ENCODE measurements at regions not wholly inside any gene's neighbourhood (a gene's known extent, or its start where the extent isn't known, plus 50 kb on each side); places are given as distances from the start of the nearest gene placed in this dataset.
A peak's percentile ranks its signal among the peaks of the same experiment; 100 is the strongest.

DNA sequence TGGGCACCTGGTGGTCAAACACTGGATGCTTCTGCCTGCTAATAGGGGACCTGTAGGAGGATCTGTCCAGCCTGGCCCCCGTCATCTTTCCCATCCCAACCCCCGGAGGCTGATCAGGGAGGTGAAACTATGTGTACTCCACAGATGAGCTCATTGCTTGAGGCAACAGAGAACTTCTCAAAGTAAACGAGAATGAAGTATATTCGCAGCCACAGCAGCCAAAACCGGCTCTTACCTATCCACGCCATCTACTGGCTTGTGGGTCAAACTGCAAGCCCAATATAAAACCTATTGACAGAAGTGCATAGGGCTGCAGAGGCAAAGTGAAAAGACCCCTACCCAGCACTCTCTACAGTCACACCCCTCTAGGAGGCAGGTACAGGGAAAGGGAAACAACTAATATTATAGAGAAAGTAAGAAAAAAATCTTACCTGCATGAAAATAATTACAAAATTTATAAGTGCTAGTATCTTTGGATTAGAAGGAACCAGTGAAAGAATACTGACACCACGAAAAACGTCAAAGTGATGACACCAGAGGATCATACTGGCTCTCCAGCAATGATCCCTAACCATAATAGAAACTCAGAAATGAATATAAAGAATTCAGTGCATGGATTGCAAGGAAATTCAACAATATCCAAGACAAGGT is 973.5 kb downstream of the ANKRD7 start:
- no peak overlapping the region for H3K27ac ChIP-seq
- no peak for TF ChIP-seq POLR2A (IDR thresholded peaks at IDR 0.05)
- TF ChIP-seq, protein P1, sequence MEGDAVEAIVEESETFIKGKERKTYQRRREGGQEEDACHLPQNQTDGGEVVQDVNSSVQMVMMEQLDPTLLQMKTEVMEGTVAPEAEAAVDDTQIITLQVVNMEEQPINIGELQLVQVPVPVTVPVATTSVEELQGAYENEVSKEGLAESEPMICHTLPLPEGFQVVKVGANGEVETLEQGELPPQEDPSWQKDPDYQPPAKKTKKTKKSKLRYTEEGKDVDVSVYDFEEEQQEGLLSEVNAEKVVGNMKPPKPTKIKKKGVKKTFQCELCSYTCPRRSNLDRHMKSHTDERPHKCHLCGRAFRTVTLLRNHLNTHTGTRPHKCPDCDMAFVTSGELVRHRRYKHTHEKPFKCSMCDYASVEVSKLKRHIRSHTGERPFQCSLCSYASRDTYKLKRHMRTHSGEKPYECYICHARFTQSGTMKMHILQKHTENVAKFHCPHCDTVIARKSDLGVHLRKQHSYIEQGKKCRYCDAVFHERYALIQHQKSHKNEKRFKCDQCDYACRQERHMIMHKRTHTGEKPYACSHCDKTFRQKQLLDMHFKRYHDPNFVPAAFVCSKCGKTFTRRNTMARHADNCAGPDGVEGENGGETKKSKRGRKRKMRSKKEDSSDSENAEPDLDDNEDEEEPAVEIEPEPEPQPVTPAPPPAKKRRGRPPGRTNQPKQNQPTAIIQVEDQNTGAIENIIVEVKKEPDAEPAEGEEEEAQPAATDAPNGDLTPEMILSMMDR (IDR thresholded peaks at IDR 0.05): peak in 1 of 3 donors; percentile 40
- no peaks in the 10 kb centered on the region for H3K4me1 ChIP-seq
- H3K9me3 ChIP-seq: no peaks in the 10 kb centered on the region
- intact Hi-C loops (cut with DNase I; ENCODE audit: low total_unique reads): no loop called here
- no peak overlapping the region for H3K4me3 ChIP-seq
- no peak for DNase-seq (ENCODE audit: low spot score in 2 of 2)
- H3K27me3 ChIP-seq: no peaks in the 10 kb centered on the region
- H3K36me3 ChIP-seq: no peaks in the 10 kb centered on the region

DNA sequence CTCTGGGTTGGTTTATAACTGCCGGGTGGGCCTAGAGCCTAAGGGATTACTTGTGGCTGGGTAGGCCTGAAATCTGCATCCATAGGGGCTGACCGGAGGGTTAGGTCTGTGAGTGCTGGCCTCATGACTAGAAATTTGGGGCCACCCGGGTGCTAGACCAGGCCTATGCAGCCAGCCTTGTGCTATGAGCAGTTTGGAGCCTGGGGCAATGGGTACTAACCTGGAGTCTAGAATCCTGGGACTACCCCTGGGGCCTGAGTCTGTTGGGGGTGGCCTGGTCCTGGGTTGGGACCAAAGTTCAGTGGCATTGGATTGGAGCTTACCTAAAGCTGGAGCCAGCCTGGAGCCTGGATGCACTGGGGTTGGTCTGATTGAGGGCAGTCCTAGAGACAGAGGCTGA is 995.2 kb downstream of the ANKRD7 start:
- Histone ChIP-seq H3K36me3 (no peaks in the 10 kb centered on the region), H3K27ac (no peak overlapping the region), H3K27me3 (no peaks in the 10 kb centered on the region), H3K4me3 (no peak overlapping the region), H3K4me1 (no peaks in the 10 kb centered on the region), H3K9me3 (peaks cover 5 to 16% of the 10 kb centered on the region in 2 donors)
- DNase-seq (ENCODE audit: low spot score in 2 of 2): no peak
- TF ChIP-seq POLR2A (IDR thresholded peaks at IDR 0.05): no peak
- TF ChIP-seq, protein P1 (IDR thresholded peaks at IDR 0.05): no peak
- TF ChIP-seq POLR2AphosphoS5 (IDR thresholded peaks at IDR 0.05): no peak
- intact Hi-C loops (cut with DNase I; ENCODE audit: low total_unique reads): no loop called here

DNA sequence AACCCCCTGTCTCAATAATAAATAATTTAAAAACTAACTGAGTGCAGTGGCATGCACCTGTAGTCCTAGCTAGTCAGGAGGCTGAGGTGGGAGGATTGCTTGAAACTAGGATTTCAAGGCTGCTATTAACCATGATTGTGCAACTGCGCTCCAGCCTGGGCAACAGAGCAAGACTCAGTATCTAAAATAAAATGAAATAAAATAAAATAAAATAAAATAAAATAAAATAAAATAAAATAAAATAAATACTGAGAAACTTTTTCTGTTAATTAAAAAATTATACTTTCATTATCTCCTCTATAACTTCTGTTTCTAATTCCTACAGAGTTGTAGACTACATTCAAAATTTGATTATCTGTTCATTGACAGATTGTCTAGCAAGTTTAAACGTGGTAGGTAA is 999.4 kb downstream of the ANKRD7 start:
- Histone ChIP-seq H3K27me3 (no peaks in the 10 kb centered on the region), H3K4me3 (no peak overlapping the region), H3K4me1 (no peaks in the 10 kb centered on the region), H3K9me3 (peaks cover 3 to 6% of the 10 kb centered on the region in 2 donors), H3K36me3 (no peaks in the 10 kb centered on the region), H3K27ac (no peak overlapping the region)
- intact Hi-C loops (cut with DNase I; ENCODE audit: low total_unique reads): no loop called here
- TF ChIP-seq POLR2A (IDR thresholded peaks at IDR 0.05) (no peak), POLR2AphosphoS5 (IDR thresholded peaks at IDR 0.05) (no peak)
- TF ChIP-seq, protein P1 (IDR thresholded peaks at IDR 0.05): no peak
- DNase-seq (ENCODE audit: low spot score in 2 of 2): no peak

- no peaks in the 10 kb centered on the region for H3K9me3 ChIP-seq
- H3K27ac ChIP-seq: no peak overlapping the region
- no peaks in the 10 kb centered on the region for H3K36me3 ChIP-seq
- H3K4me1 ChIP-seq: no peaks in the 10 kb centered on the region
- no peak for DNase-seq (ENCODE audit: low spot score in 2 of 2)
- H3K27me3 ChIP-seq: no peaks in the 10 kb centered on the region
- intact Hi-C loops (cut with DNase I; ENCODE audit: low total_unique reads): no loop called here
- H3K4me3 ChIP-seq: no peak overlapping the region
- TF ChIP-seq POLR2AphosphoS5 (IDR thresholded peaks at IDR 0.05) (no peak), POLR2A (IDR thresholded peaks at IDR 0.05) (no peak)
- TF ChIP-seq, protein P1 (IDR thresholded peaks at IDR 0.05): no peak
Measured at GRCh38 chr7:119228482-119228881, 1004.0 kb downstream of the ANKRD7 start.

DNA sequence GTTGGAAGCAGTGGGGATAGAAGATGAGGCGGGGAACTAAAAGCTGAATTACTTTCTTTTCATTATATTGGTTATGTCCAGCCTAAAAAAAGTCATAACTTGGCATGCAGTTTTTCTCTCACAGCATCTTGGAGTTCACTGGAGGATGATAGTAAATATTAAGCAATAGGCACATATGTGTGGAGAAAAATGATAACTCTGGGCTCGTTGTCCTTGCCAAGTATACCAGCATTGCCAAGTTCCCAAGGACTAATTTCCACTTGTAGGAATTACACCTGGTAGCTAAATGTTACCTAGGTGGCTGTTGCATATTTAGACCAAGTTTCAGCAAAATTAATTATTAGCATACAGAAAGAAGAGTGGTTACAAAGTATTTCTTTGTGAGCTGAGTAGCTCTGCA is 1007.6 kb downstream of the ANKRD7 start:
- Histone ChIP-seq H3K4me3 (no peak overlapping the region), H3K27ac (no peak overlapping the region), H3K4me1 (no peaks in the 10 kb centered on the region), H3K27me3 (no peaks in the 10 kb centered on the region), H3K36me3 (no peaks in the 10 kb centered on the region), H3K9me3 (no peaks in the 10 kb centered on the region)
- intact Hi-C loops (cut with DNase I; ENCODE audit: low total_unique reads): no loop called here
- no peak for TF ChIP-seq POLR2A (IDR thresholded peaks at IDR 0.05)
- no peak for TF ChIP-seq POLR2AphosphoS5 (IDR thresholded peaks at IDR 0.05)
- TF ChIP-seq, protein P1 (IDR thresholded peaks at IDR 0.05): no peak
- DNase-seq (ENCODE audit: low spot score in 2 of 2): no peak

All from breast epithelium (tissue), 4 donors.